Kidney (tissue), 13 donors: ENCODE measurements at regions not wholly inside any gene's neighbourhood (a gene's known extent, or its start where the extent isn't known, plus 50 kb on each side); places are given as distances from the start of the nearest gene placed in this dataset.

Experiments used
- DNase-seq, 5 donors: peaks; one replicate each; pipeline ENCODE4 v3.0.0-alpha.2; 2013 to 2020
- FAIRE-seq: peaks from 2 replicates; lab custom pipeline; 2012; peaks lifted over from hg19 to GRCh38; lab: Jason Lieb, UNC
- H3K27ac ChIP-seq, 2 donors: one replicate each; pipeline ENCODE4 v1.7.0; 2013; ENCODE audit warnings: low read depth in 2 of 2, low read length in 2 of 2, inconsistent platforms in 1 of 2
- H3K27me3 ChIP-seq: one replicate; pipeline ENCODE4 v1.7.1; 2013; ENCODE audit warnings: low read length, inconsistent platforms; ENCODE audit not compliant: control insufficient read depth, insufficient read depth
- H3K36me3 ChIP-seq, 3 donors: one replicate each; pipeline versions ENCODE4 v1.7.0 to v1.7.1; 2013; ENCODE audit warnings: low read length in 3 of 3, control low read depth in 1 of 3, inconsistent platforms in 1 of 3; ENCODE audit not compliant: insufficient read depth in 3 of 3, control insufficient read depth in 2 of 3
- H3K4me1 ChIP-seq, 3 donors: one replicate each; pipeline versions ENCODE4 v1.7.0 to v1.7.1; 2013; ENCODE audit warnings: low read length in 3 of 3, inconsistent platforms in 1 of 3, low read depth in 1 of 3; ENCODE audit not compliant: control insufficient read depth in 2 of 3, insufficient read depth in 2 of 3
- H3K4me3 ChIP-seq, 3 donors: one replicate each; pipeline versions ENCODE4 v1.7.0 to v1.8.1; 2013; ENCODE audit warnings: low read length in 3 of 3, control low read depth in 1 of 3, inconsistent platforms in 1 of 3
- H3K9ac ChIP-seq, 3 donors: one replicate each; pipeline versions ENCODE4 v1.7.0 to v1.7.1; 2013; ENCODE audit warnings: low read length in 3 of 3, control low read depth in 1 of 3, inconsistent platforms in 1 of 3
- H3K9me3 ChIP-seq, 3 donors: one replicate each; pipeline versions ENCODE4 v1.7.0 to v1.7.1; 2013; ENCODE audit warnings: low read length in 3 of 3, control low read depth in 1 of 3, inconsistent platforms in 1 of 3; ENCODE audit not compliant: control insufficient read depth in 2 of 3, insufficient read depth in 1 of 3
- CTCF ChIP-seq: IDR thresholded peaks from 3 replicates; pipeline ENCODE4 v1.5.1; 2012; ENCODE audit warnings: mild to moderate bottlenecking, moderate library complexity, borderline replicate concordance; ENCODE audit not compliant: insufficient read depth; ENCODE audit errors: extremely low read depth
- intact Hi-C: fragments of 100-400 bp; cut with DNase I; formaldehyde crosslinking; loops from one replicate; pipeline ENCODE4 v1.11.1; 2022
- donor health status: control.
- donor health status: control.
- donor health status: control.
- donor health status: control.
- donor health status: control.
- donor health status: DM: yes; HTN: yes; CAD: no.
- donor health status: Normal renal cell carcinoma (clear cell type).

GRCh38 chr13:106103779-106104178 lies 431.7 kb downstream of the EFNB2 start:
- intact Hi-C loops, result no loop called here
- H3K27ac ChIP-seq, result no peak overlapping the region
- H3K4me3 ChIP-seq, result no peak overlapping the region
- H3K9ac ChIP-seq, result no peak overlapping the region
- no peak for DNase-seq
- FAIRE-seq, result no peak
- TF ChIP-seq CTCF, result no peak
- no peaks in the 10 kb centered on the region for H3K27me3 ChIP-seq
- H3K9me3 ChIP-seq, result no peaks in the 10 kb centered on the region
- H3K4me1 ChIP-seq, result peaks cover 0 to 3% (median 0%) of the 10 kb centered on the region in 3 donors
- H3K36me3 ChIP-seq, result no peaks in the 10 kb centered on the region

GRCh38 chr13:106102786-106103185 lies 432.7 kb downstream of the EFNB2 start:
- H3K4me3 ChIP-seq, result no peak overlapping the region
- H3K9me3 ChIP-seq, result no peaks in the 10 kb centered on the region
- no peak overlapping the region for H3K27ac ChIP-seq
- peaks cover 0 to 3% (median 0%) of the 10 kb centered on the region in 3 donors for H3K4me1 ChIP-seq
- intact Hi-C loops, result no loop called here
- H3K27me3 ChIP-seq, result no peaks in the 10 kb centered on the region
- DNase-seq (no peak), FAIRE-seq (no peak)
- no peaks in the 10 kb centered on the region for H3K36me3 ChIP-seq
- no peak for TF ChIP-seq CTCF
- H3K9ac ChIP-seq, result no peak overlapping the region

GRCh38 chr13:106101201-106101600 lies 434.3 kb downstream of the EFNB2 start:
- Histone ChIP-seq H3K27me3 (no peaks in the 10 kb centered on the region), H3K9me3 (no peaks in the 10 kb centered on the region), H3K36me3 (no peaks in the 10 kb centered on the region), H3K27ac (no peak overlapping the region), H3K4me3 (no peak overlapping the region), H3K9ac (no peak overlapping the region), H3K4me1 (peaks cover 0 to 3% (median 0%) of the 10 kb centered on the region in 3 donors)
- intact Hi-C loops, result no loop called here
- FAIRE-seq (no peak), DNase-seq (no peak)
- TF ChIP-seq CTCF, result no peak

GRCh38 chr13:106100171-106100919 lies 435.1 kb downstream of the EFNB2 start:
- no peaks in the 10 kb centered on the region for H3K36me3 ChIP-seq
- H3K9me3 ChIP-seq, result no peaks in the 10 kb centered on the region
- FAIRE-seq (no peak), DNase-seq (peak in 1 of 5 donors; percentile 6)
- peaks cover 0 to 3% (median 0%) of the 10 kb centered on the region in 3 donors for H3K4me1 ChIP-seq
- H3K27ac ChIP-seq, result no peak overlapping the region
- H3K4me3 ChIP-seq, result no peak overlapping the region
- no peak for TF ChIP-seq CTCF
- no peak overlapping the region for H3K9ac ChIP-seq
- intact Hi-C loops, result no loop called here
- H3K27me3 ChIP-seq, result no peaks in the 10 kb centered on the region
